ENCODE measurements at regions not wholly inside any gene's neighbourhood (a gene's known extent, or its start where the extent isn't known, plus 50 kb on each side); places are given as distances from the start of the nearest gene placed in this dataset.
"Not testable (repeated sequence)": the region's sequence is repeated elsewhere in the genome, so short reads cannot be mapped to it uniquely, and the experiment has no call there.

GRCh38 chr12:112627851-112628250 lies 163.7 kb upstream of the RPH3A start:
- H3K79me2 ChIP-seq (ENCODE audit: low read length): no peaks in the 10 kb centered on the region
- H3K4me3 ChIP-seq (ENCODE audit: low read length): no peak overlapping the region
- H4K20me1 ChIP-seq (ENCODE audit: insufficient read depth, low read depth, low read length): no peaks in the 10 kb centered on the region
- no peaks in the 10 kb centered on the region for H3K9me2 ChIP-seq (replicated peaks; ENCODE audit: insufficient read depth, low read length)
- no peak overlapping the region for H3K9ac ChIP-seq (ENCODE audit: low read length)
- no peaks in the 10 kb centered on the region for H3K27me3 ChIP-seq (ENCODE audit: low read length)
- no peak overlapping the region for H2AFZ ChIP-seq (ENCODE audit: low read length)
- no peaks in the 10 kb centered on the region for H3K4me1 ChIP-seq (ENCODE audit: low read length)
- no peak overlapping the region for H3K4me2 ChIP-seq (ENCODE audit: low read depth, low read length, poor library complexity, severe bottlenecking)
- DNase-seq: no peak
- H3K27ac ChIP-seq (ENCODE audit: low read length): no peak overlapping the region
- H3K9me3 ChIP-seq (ENCODE audit: low read length): no peaks in the 10 kb centered on the region
- H3K36me3 ChIP-seq (ENCODE audit: insufficient read depth, low read length): no peaks in the 10 kb centered on the region

- H3K27me3 ChIP-seq (ENCODE audit: low read length); H3K9me3 ChIP-seq (ENCODE audit: low read length); H3K4me2 ChIP-seq (ENCODE audit: low read depth, low read length, poor library complexity, severe bottlenecking); H3K27ac ChIP-seq (ENCODE audit: low read length); H3K79me2 ChIP-seq (ENCODE audit: low read length); DNase-seq; H4K20me1 ChIP-seq (ENCODE audit: insufficient read depth, low read depth, low read length); H3K36me3 ChIP-seq (ENCODE audit: insufficient read depth, low read length); H3K4me1 ChIP-seq (ENCODE audit: low read length); H3K4me3 ChIP-seq (ENCODE audit: low read length); H3K9me2 ChIP-seq (replicated peaks; ENCODE audit: insufficient read depth, low read length); H3K9ac ChIP-seq (ENCODE audit: low read length); H2AFZ ChIP-seq (ENCODE audit: low read length): not testable (repeated sequence)
These were observed 159.6 kb upstream of the RPH3A start for GRCh38 chr12:112631974-112632373.

GRCh38 chr12:112635036-112635435 lies 156.5 kb upstream of the RPH3A start:
- DNase-seq: no peak
- no peaks in the 10 kb centered on the region for H3K4me1 ChIP-seq (ENCODE audit: low read length)
- H3K79me2 ChIP-seq (ENCODE audit: low read length): no peaks in the 10 kb centered on the region
- H3K36me3 ChIP-seq (ENCODE audit: insufficient read depth, low read length): no peaks in the 10 kb centered on the region
- no peaks in the 10 kb centered on the region for H4K20me1 ChIP-seq (ENCODE audit: insufficient read depth, low read depth, low read length)
- H3K4me2 ChIP-seq (ENCODE audit: low read depth, low read length, poor library complexity, severe bottlenecking): no peak overlapping the region
- no peaks in the 10 kb centered on the region for H3K27me3 ChIP-seq (ENCODE audit: low read length)
- no peak overlapping the region for H3K9ac ChIP-seq (ENCODE audit: low read length)
- H2AFZ ChIP-seq (ENCODE audit: low read length): no peak overlapping the region
- no peaks in the 10 kb centered on the region for H3K9me3 ChIP-seq (ENCODE audit: low read length)
- H3K4me3 ChIP-seq (ENCODE audit: low read length): no peak overlapping the region
- H3K27ac ChIP-seq (ENCODE audit: low read length): no peak overlapping the region
- no peaks in the 10 kb centered on the region for H3K9me2 ChIP-seq (replicated peaks; ENCODE audit: insufficient read depth, low read length)

DNA sequence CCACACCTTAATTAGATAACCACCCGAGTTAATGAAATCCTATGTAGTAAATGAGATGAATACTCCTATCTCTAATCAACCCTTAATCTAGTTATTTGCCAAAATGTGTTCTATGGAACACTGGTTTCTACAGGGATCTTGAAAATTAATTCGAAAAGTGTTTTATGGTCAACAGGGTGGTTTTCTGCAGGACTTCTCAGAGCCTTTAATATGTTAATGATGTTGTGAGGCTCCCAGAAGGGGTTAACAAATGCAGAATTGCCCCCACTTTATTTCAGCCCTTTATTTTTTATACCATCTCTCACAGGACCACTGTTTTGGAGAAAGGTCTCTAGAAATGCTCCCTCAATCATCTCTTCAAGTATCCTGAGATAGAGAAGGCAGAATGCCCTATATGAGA lies 153.1 kb upstream of the RPH3A start:
- Histone ChIP-seq H2AFZ (ENCODE audit: low read length) (no peak overlapping the region), H3K4me3 (ENCODE audit: low read length) (no peak overlapping the region), H3K79me2 (ENCODE audit: low read length) (no peaks in the 10 kb centered on the region), H3K4me1 (ENCODE audit: low read length) (no peaks in the 10 kb centered on the region), H3K27me3 (ENCODE audit: low read length) (no peaks in the 10 kb centered on the region), H3K9me3 (ENCODE audit: low read length) (no peaks in the 10 kb centered on the region), H3K9ac (ENCODE audit: low read length) (no peak overlapping the region), H4K20me1 (ENCODE audit: insufficient read depth, low read depth, low read length) (no peaks in the 10 kb centered on the region), H3K4me2 (ENCODE audit: low read depth, low read length, poor library complexity, severe bottlenecking) (no peak overlapping the region), H3K27ac (ENCODE audit: low read length) (no peak overlapping the region), H3K36me3 (ENCODE audit: insufficient read depth, low read length) (no peaks in the 10 kb centered on the region), H3K9me2 (replicated peaks; ENCODE audit: insufficient read depth, low read length) (no peaks in the 10 kb centered on the region)
- DNase-seq: no peak

- no peaks in the 10 kb centered on the region for H3K36me3 ChIP-seq (ENCODE audit: insufficient read depth, low read length)
These were observed 146.0 kb upstream of the RPH3A start for GRCh38 chr12:112645586-112645985.

GRCh38 chr12:112656141-112656540 lies 135.4 kb upstream of the RPH3A start:
- Histone ChIP-seq H3K36me3 (ENCODE audit: insufficient read depth, low read length) (no peaks in the 10 kb centered on the region), H3K9ac (ENCODE audit: low read length) (no peak overlapping the region), H3K27me3 (ENCODE audit: low read length) (no peaks in the 10 kb centered on the region), H2AFZ (ENCODE audit: low read length) (no peak overlapping the region), H3K4me1 (ENCODE audit: low read length) (no peaks in the 10 kb centered on the region), H3K4me3 (ENCODE audit: low read length) (no peak overlapping the region), H3K4me2 (ENCODE audit: low read depth, low read length, poor library complexity, severe bottlenecking) (no peak overlapping the region), H3K79me2 (ENCODE audit: low read length) (no peaks in the 10 kb centered on the region), H3K9me3 (ENCODE audit: low read length) (no peaks in the 10 kb centered on the region), H3K9me2 (replicated peaks; ENCODE audit: insufficient read depth, low read length) (no peaks in the 10 kb centered on the region), H3K27ac (ENCODE audit: low read length) (no peak overlapping the region), H4K20me1 (ENCODE audit: insufficient read depth, low read depth, low read length) (no peaks in the 10 kb centered on the region)
- peak; percentile 31 for DNase-seq

More at GRCh38 chr12:112645586-112645985, 146.0 kb upstream of the RPH3A start:
- DNase-seq: no peak
- H3K4me1 ChIP-seq (ENCODE audit: low read length): no peaks in the 10 kb centered on the region
- H3K9me2 ChIP-seq (replicated peaks; ENCODE audit: insufficient read depth, low read length): no peaks in the 10 kb centered on the region
- no peaks in the 10 kb centered on the region for H3K79me2 ChIP-seq (ENCODE audit: low read length)
- H3K27ac ChIP-seq (ENCODE audit: low read length): no peak overlapping the region
- no peak overlapping the region for H3K4me2 ChIP-seq (ENCODE audit: low read depth, low read length, poor library complexity, severe bottlenecking)
- no peaks in the 10 kb centered on the region for H4K20me1 ChIP-seq (ENCODE audit: insufficient read depth, low read depth, low read length)
- H3K9me3 ChIP-seq (ENCODE audit: low read length): no peaks in the 10 kb centered on the region
- no peak overlapping the region for H3K4me3 ChIP-seq (ENCODE audit: low read length)
- H3K27me3 ChIP-seq (ENCODE audit: low read length): no peaks in the 10 kb centered on the region
- no peak overlapping the region for H2AFZ ChIP-seq (ENCODE audit: low read length)
- no peak overlapping the region for H3K9ac ChIP-seq (ENCODE audit: low read length)

- no peaks in the 10 kb centered on the region for H3K36me3 ChIP-seq (ENCODE audit: insufficient read depth, low read length)
- DNase-seq: peak; percentile 46
- no peaks in the 10 kb centered on the region for H3K9me2 ChIP-seq (replicated peaks; ENCODE audit: insufficient read depth, low read length)
These were observed 127.0 kb upstream of the RPH3A start for GRCh38 chr12:112664569-112664968.

DNA sequence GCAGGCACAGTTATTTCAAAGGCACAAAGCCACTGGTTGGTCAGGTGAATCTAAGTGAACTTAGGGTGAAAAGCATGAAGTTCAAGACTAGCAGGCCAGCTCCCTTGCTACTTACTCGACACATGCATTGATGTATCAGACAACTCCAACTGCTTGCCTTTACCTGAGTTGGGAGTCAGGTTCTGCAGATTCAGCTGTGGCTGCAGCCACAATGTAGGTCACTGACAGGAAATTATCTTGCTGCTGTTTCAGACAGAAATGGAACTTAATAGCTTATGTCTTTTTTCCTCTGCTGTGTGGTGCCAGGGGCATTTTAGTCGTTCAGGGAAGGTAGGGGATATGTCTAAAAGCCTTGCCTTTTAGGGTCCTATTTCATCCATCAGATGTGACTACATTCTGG lies 125.6 kb upstream of the RPH3A start:
- H3K9me2 ChIP-seq (replicated peaks; ENCODE audit: insufficient read depth, low read length): no peaks in the 10 kb centered on the region
- no peaks in the 10 kb centered on the region for H4K20me1 ChIP-seq (ENCODE audit: insufficient read depth, low read depth, low read length)
- H2AFZ ChIP-seq (ENCODE audit: low read length): no peak overlapping the region
- no peaks in the 10 kb centered on the region for H3K36me3 ChIP-seq (ENCODE audit: insufficient read depth, low read length)
- no peaks in the 10 kb centered on the region for H3K27me3 ChIP-seq (ENCODE audit: low read length)
- H3K27ac ChIP-seq (ENCODE audit: low read length): no peak overlapping the region
- H3K4me2 ChIP-seq (ENCODE audit: low read depth, low read length, poor library complexity, severe bottlenecking): no peak overlapping the region
- peak; percentile 37 for DNase-seq
- no peak overlapping the region for H3K4me3 ChIP-seq (ENCODE audit: low read length)
- no peak overlapping the region for H3K9ac ChIP-seq (ENCODE audit: low read length)
- H3K79me2 ChIP-seq (ENCODE audit: low read length): no peaks in the 10 kb centered on the region
- H3K4me1 ChIP-seq (ENCODE audit: low read length): no peaks in the 10 kb centered on the region
- no peaks in the 10 kb centered on the region for H3K9me3 ChIP-seq (ENCODE audit: low read length)

More at GRCh38 chr12:112664569-112664968, 127.0 kb upstream of the RPH3A start:
- Histone ChIP-seq H3K4me2 (ENCODE audit: low read depth, low read length, poor library complexity, severe bottlenecking) (no peak overlapping the region), H3K27me3 (ENCODE audit: low read length) (no peaks in the 10 kb centered on the region), H4K20me1 (ENCODE audit: insufficient read depth, low read depth, low read length) (no peaks in the 10 kb centered on the region), H3K27ac (ENCODE audit: low read length) (no peak overlapping the region), H3K4me3 (ENCODE audit: low read length) (no peak overlapping the region), H2AFZ (ENCODE audit: low read length) (no peak overlapping the region), H3K9me3 (ENCODE audit: low read length) (no peaks in the 10 kb centered on the region), H3K79me2 (ENCODE audit: low read length) (no peaks in the 10 kb centered on the region), H3K9ac (ENCODE audit: low read length) (no peak overlapping the region), H3K4me1 (ENCODE audit: low read length) (no peaks in the 10 kb centered on the region)

DNA sequence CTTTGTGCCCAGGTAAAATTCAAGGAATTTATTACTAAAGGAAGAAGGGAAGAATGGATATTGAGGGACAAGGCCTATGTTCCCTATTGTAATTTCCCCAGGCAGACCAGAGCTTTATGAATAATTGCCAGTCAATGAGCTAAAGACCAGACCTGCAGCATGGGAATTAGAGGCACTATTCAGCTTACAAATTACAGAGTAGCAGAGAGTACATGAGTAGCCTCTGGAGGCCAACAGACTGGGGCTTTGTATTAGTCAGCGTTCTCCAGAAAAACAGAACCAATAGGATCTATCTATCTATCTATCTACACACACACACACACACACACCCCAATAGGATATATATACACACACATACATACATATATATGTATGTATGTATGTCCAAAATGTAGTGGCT lies 120.0 kb upstream of the RPH3A start:
- Histone ChIP-seq H3K79me2 (ENCODE audit: low read length) (no peaks in the 10 kb centered on the region), H3K4me2 (ENCODE audit: low read depth, low read length, poor library complexity, severe bottlenecking) (no peak overlapping the region), H2AFZ (ENCODE audit: low read length) (no peak overlapping the region), H3K4me1 (ENCODE audit: low read length) (no peaks in the 10 kb centered on the region), H3K27ac (ENCODE audit: low read length) (no peak overlapping the region), H3K9me2 (replicated peaks; ENCODE audit: insufficient read depth, low read length) (no peaks in the 10 kb centered on the region), H3K36me3 (ENCODE audit: insufficient read depth, low read length) (no peaks in the 10 kb centered on the region), H4K20me1 (ENCODE audit: insufficient read depth, low read depth, low read length) (no peaks in the 10 kb centered on the region), H3K4me3 (ENCODE audit: low read length) (no peak overlapping the region), H3K9me3 (ENCODE audit: low read length) (no peaks in the 10 kb centered on the region), H3K27me3 (ENCODE audit: low read length) (no peaks in the 10 kb centered on the region), H3K9ac (ENCODE audit: low read length) (no peak overlapping the region)
- DNase-seq: no peak
